Smooth muscle cell (in vitro differentiated cells): ENCODE measurements at regions not wholly inside any gene's neighbourhood (a gene's known extent, or its start where the extent isn't known, plus 50 kb on each side); places are given as distances from the start of the nearest gene placed in this dataset.

ENCODE experiments used
- DNase-seq: peaks from one replicate; lab custom pipeline; 2025; ENCODE audit not compliant: unreplicated experiment; lab: John Stamatoyannopoulos, UW
- H2AFZ ChIP-seq: fragments of 200-600 bp; sonication (generic); 2 replicates; pipeline ENCODE4 v1.6.0; 2016; ENCODE audit warnings: antibody characterized with exemption, low read depth, mild to moderate bottlenecking
- H3F3A ChIP-seq: fragments of 200-600 bp; sonication (generic); 2 replicates; pipeline ENCODE4 v1.6.0; 2017; ENCODE audit warnings: antibody characterized with exemption, low read depth
- H3K27ac ChIP-seq: fragments of 200-600 bp; sonication (generic); 2 replicates; pipeline ENCODE4 v1.5.1; 2016; ENCODE audit warnings: low read depth, mild to moderate bottlenecking
- H3K27me3 ChIP-seq: fragments of 200-600 bp; sonication (generic); 2 replicates; pipeline ENCODE4 v1.6.1; 2016; ENCODE audit warnings: low read depth, mild to moderate bottlenecking
- H3K36me3 ChIP-seq: fragments of 200-600 bp; sonication (generic); 2 replicates; pipeline ENCODE4 v1.5.1; 2016; ENCODE audit warnings: low read depth
- H3K4me1 ChIP-seq: fragments of 200-600 bp; sonication (generic); 2 replicates; pipeline ENCODE4 v1.5.1; 2016; ENCODE audit warnings: low read depth
- H3K4me2 ChIP-seq: fragments of 200-600 bp; sonication (generic); 2 replicates; pipeline ENCODE4 v1.6.0; 2016; ENCODE audit warnings: mild to moderate bottlenecking
- H3K4me3 ChIP-seq: fragments of 200-600 bp; sonication (generic); 2 replicates; pipeline ENCODE4 v1.5.1; 2016; ENCODE audit warnings: mild to moderate bottlenecking
- H3K79me2 ChIP-seq: fragments of 200-600 bp; sonication (generic); 2 replicates; pipeline ENCODE4 v1.6.0; 2016; ENCODE audit warnings: low read depth, mild to moderate bottlenecking
- H3K9ac ChIP-seq: fragments of 200-600 bp; sonication (generic); 2 replicates; pipeline ENCODE4 v1.6.0; 2016; ENCODE audit warnings: low read depth
- H3K9me3 ChIP-seq: fragments of 200-600 bp; sonication (generic); replicated peaks from 2 replicates; pipeline ENCODE4 v1.5.1; 2016; ENCODE audit warnings: low read depth
- H4K20me1 ChIP-seq: fragments of 200-600 bp; sonication (generic); 2 replicates; pipeline ENCODE4 v1.6.0; 2016; ENCODE audit warnings: low read depth
- CTCF ChIP-seq: fragments of 200-600 bp; sonication (generic); IDR thresholded peaks from 2 replicates; pipeline ENCODE4 v1.5.1; 2017; ENCODE audit warnings: borderline replicate concordance, mild to moderate bottlenecking, antibody characterized with exemption; ENCODE audit not compliant: insufficient read depth, poor library complexity, severe bottlenecking
- WGBS: methylation state at CpG from one replicate; pipeline ENCODE4 v1.1.7; 2016; ENCODE audit warnings: low lambda C conversion rate; 5-methylcytosine and 5-hydroxymethylcytosine counted together

GRCh38 chr10:24091256-24091655 lies 117.7 kb upstream of the KIAA1217 start:
- Histone ChIP-seq H4K20me1 (no peaks in the 10 kb centered on the region), H3K27me3 (no peaks in the 10 kb centered on the region), H3K27ac (no peak overlapping the region), H3K9ac (no peak overlapping the region), H3F3A (no peaks in the 10 kb centered on the region), H3K36me3 (no peaks in the 10 kb centered on the region), H2AFZ (no peak overlapping the region), H3K4me3 (no peak overlapping the region), H3K79me2 (no peaks in the 10 kb centered on the region), H3K4me2 (no peak overlapping the region), H3K4me1 (no peaks in the 10 kb centered on the region), H3K9me3 (no peaks in the 10 kb centered on the region)
- no peak for DNase-seq
- WGBS: 69% methylated on average over 2 of the region's 2 CpGs
- no peak for TF ChIP-seq CTCF

- Histone ChIP-seq H3K79me2 (no peaks in the 10 kb centered on the region), H2AFZ (no peak overlapping the region), H3K9ac (no peak overlapping the region), H3K4me3 (no peak overlapping the region), H3K27me3 (no peaks in the 10 kb centered on the region), H3K9me3 (no peaks in the 10 kb centered on the region), H3F3A (no peaks in the 10 kb centered on the region), H3K27ac (no peak overlapping the region), H4K20me1 (no peaks in the 10 kb centered on the region), H3K4me1 (no peaks in the 10 kb centered on the region), H3K36me3 (no peaks in the 10 kb centered on the region), H3K4me2 (no peak overlapping the region)
- DNase-seq: no peak
- WGBS: 12% methylated on average over 1 of the region's 1 CpG
- TF ChIP-seq CTCF: no peak
Observed at GRCh38 chr10:24096281-24096680, 112.7 kb upstream of the KIAA1217 start.

GRCh38 chr10:24097751-24098207 lies 111.2 kb upstream of the KIAA1217 start:
- Histone ChIP-seq H3K79me2 (no peaks in the 10 kb centered on the region), H3K36me3 (no peaks in the 10 kb centered on the region), H3F3A (no peaks in the 10 kb centered on the region), H4K20me1 (no peaks in the 10 kb centered on the region), H3K27me3 (no peaks in the 10 kb centered on the region), H3K9ac (no peak overlapping the region), H3K27ac (no peak overlapping the region), H3K4me3 (no peak overlapping the region), H3K9me3 (no peaks in the 10 kb centered on the region), H3K4me2 (no peak overlapping the region), H3K4me1 (no peaks in the 10 kb centered on the region), H2AFZ (no peak overlapping the region)
- no peak for DNase-seq
- TF ChIP-seq CTCF: no peak
- WGBS: 70% methylated on average over 7 of the region's 7 CpGs

GRCh38 chr10:24104895-24105294 lies 104.0 kb upstream of the KIAA1217 start:
- Histone ChIP-seq H3K4me2 (no peak overlapping the region), H3K27me3 (no peaks in the 10 kb centered on the region), H3K4me1 (no peaks in the 10 kb centered on the region), H3K27ac (no peak overlapping the region), H4K20me1 (no peaks in the 10 kb centered on the region), H2AFZ (no peak overlapping the region), H3K79me2 (no peaks in the 10 kb centered on the region), H3K9ac (no peak overlapping the region), H3F3A (no peaks in the 10 kb centered on the region), H3K36me3 (no peaks in the 10 kb centered on the region), H3K9me3 (no peaks in the 10 kb centered on the region), H3K4me3 (no peak overlapping the region)
- 78% methylated on average over 1 of the region's 1 CpG for WGBS
- DNase-seq: no peak
- no peak for TF ChIP-seq CTCF
